ENCODE measurements at regions not wholly inside any gene's neighbourhood (a gene's known extent, or its start where the extent isn't known, plus 50 kb on each side); places are given as distances from the start of the nearest gene placed in this dataset.

DNA sequence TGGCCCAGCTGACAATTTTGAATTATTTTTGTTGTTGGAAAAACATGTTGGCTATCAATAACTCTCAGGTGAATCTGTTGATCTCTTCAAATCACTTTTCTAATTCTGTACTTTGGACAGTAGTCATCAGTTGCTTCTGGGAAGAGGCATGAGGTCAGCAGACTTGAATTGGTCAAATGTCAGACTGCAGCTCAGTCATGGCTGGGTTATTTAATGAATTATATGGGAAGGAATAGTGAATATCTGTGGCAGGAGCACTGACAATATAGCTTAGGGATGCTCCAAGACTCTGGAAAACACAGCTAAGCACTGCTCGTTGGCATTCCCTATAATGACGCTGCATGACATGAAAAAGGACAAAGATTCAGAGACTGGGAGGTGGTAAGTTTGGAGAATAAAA is 98.8 kb upstream of the GAP43 start:
- TF ChIP-seq RAD21 (IDR thresholded peaks at IDR 0.05; ENCODE audit: low read length) (no peak), CTCF (conservative IDR thresholded peaks at IDR 0.05; ENCODE audit: low read depth, low read length) (no peak), POLR2A (IDR thresholded peaks at IDR 0.05; ENCODE audit: low read depth, low read length) (no peak), MAZ (IDR thresholded peaks at IDR 0.05; ENCODE audit: borderline replicate concordance, low read depth, low read length) (no peak), BHLHE40 (IDR thresholded peaks at IDR 0.05; ENCODE audit: low read depth, low read length) (no peak), FOS (IDR thresholded peaks at IDR 0.05; ENCODE audit: low read depth, low read length) (no peak), CEBPB (IDR thresholded peaks at IDR 0.05; ENCODE audit: low read depth, low read length) (no peak)
